A172 (cell line): ENCODE measurements at regions not wholly inside any gene's neighbourhood (a gene's known extent, or its start where the extent isn't known, plus 50 kb on each side); places are given as distances from the start of the nearest gene placed in this dataset.

Experiments
- DNase-seq: peaks from one replicate; pipeline ENCODE4 v3.0.0-alpha.2; 2015; ENCODE audit warnings: low spot score

- DNase-seq, result no peak
Observed at GRCh38 chr13:106129993-106130392, 405.5 kb downstream of the EFNB2 start.

GRCh38 chr13:106129273-106129672 is 406.2 kb downstream of the EFNB2 start:
- no peak for DNase-seq

DNA sequence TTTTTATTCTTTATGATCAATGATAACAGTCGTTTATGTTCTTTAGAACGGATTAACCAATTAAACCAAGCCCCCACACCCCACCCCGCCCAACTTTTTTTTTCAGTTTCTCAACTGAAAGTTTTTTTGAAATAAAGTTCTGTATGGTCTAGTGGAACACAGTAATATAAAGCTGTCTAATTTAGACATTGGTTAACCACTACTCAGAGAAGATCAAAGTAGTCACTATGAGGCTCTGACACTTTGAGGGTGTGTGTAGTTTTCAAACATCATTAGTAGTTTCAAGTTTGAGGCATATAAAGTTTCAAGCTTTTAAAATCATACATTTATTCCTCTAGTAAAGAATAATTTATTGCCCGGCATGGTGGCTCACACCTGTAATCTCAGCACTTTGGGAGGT is 413.2 kb downstream of the EFNB2 start:
- DNase-seq, result no peak

DNA sequence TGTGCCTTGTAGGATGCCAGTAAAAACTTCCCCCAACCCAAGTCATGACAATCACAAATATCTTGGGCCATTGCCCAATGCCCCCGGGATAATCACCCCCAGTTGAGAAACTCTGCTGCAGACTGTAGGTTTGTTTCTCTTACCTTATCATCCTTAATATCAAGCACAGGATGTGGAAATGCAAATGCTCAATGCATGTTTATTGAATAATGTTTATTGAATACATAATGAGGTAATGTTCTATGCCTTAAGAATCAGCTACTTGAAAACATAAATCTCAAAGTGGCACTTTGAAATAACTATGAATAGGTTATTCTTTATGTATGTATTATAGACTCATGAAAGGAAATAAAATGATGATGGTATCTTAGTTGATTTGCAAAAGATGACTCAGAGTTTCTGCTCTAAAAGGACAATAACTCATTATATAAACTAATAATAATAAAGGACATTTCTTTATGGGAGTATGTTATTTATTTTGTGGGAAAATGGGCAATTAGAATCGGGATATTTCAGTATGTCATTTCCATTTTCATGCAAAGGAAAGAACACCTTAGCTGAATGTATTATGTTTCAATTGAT is 414.2 kb downstream of the EFNB2 start:
- no peak for DNase-seq

GRCh38 chr13:106118996-106119395 is 416.5 kb downstream of the EFNB2 start:
- no peak for DNase-seq

GRCh38 chr13:106118050-106118449 is 417.4 kb downstream of the EFNB2 start:
- no peak for DNase-seq

- no peak for DNase-seq
Observed at GRCh38 chr13:106117640-106118039, 417.8 kb downstream of the EFNB2 start.

- DNase-seq, result no peak
Observed at GRCh38 chr13:106117035-106117434, 418.4 kb downstream of the EFNB2 start.

GRCh38 chr13:106115081-106115480 is 420.4 kb downstream of the EFNB2 start:
- DNase-seq, result no peak

- DNase-seq, result no peak
Observed at GRCh38 chr13:106113796-106114195, 421.7 kb downstream of the EFNB2 start.

GRCh38 chr13:106112191-106112590 is 423.3 kb downstream of the EFNB2 start:
- no peak for DNase-seq

DNA sequence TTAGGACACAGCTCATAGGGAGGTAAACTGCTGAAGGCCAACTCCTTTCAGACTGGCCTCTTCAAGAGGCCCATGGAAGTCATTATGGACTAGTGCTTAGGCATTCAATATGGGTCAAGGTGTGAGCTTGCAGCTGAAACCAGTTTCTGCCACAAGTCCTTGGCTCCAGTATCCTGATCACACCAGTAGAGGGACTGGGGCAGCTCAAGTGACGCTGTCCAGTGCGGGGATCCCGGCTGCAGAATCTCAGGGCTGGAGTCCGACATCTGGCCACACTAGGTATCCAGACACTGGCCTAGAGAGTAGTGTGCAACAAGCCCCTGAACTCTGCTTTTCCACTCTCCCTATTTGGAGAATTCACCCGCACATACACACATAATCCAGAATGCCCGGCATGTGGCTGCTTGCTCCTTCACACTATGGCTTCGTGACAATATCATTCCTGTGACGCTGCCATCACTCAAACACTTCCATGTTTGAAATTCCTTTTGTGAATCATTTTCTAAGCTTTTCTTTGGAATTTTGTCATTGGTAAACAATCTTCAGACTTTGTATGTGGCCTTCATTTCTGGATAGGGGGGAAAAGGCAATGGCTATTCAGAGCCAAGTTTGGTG is 425.1 kb downstream of the EFNB2 start:
- peak; percentile 43 for DNase-seq

DNA sequence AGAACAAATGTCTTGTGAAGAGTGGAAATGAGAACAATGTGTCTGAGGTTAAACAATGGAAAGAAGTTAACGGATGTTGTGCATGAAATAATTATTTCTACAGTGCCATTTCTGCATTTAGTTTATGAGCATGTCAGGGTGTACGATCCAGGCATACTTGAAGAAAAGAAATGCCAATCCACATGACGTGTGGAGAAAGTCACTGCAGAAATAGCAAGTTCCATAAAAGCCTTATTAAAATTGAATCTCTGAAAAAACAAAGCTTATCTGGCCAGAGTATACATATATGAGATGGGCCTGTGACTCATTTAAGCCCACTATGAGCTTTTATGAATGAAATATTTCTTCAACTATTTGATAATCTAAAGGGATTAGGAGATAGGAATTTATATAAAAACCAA is 426.1 kb downstream of the EFNB2 start:
- DNase-seq, result peak; percentile 62

DNA sequence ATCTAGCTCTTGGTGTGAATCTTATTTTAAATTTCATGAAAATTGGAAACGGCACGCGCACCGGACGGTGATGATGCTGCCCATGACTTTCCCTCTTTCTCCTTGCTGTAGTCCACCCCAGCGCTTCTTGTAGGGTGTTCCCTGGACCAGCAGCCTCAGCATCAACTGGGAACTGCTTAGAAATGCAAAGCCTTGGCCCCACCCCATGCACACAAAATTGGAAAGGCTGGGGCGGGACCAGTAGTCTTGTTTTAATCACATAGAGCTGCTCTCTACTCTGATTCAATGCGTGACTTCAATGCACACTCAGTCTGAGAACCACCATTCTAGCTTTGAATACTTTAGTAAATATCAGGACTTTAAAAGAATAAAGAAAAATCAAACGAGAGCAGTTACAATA is 427.1 kb downstream of the EFNB2 start:
- DNase-seq, result no peak

- DNase-seq, result no peak
Observed at GRCh38 chr13:106107061-106107460, 428.4 kb downstream of the EFNB2 start.

DNA sequence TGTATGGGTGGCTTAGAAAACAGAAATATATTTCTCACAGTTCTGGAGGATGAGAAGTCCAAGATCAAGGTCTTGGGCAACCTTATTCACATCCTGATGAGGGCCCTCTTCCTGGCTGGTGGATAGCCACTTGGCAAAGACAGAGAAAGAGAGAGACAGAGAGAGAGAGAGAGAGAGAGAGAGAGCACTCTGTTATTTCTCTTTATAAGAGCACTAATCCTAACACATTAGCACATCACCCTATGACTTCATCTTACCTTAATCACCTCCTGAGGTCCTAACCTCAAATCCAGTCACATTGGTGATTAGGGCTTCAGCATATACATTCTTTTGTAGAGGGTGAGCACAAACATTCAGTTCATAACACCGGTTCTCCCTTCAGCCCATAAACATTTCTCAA is 430.3 kb downstream of the EFNB2 start:
- peak; percentile 69 for DNase-seq

GRCh38 chr13:106104281-106104901 is 431.1 kb downstream of the EFNB2 start:
- DNase-seq, result peak; percentile 97

GRCh38 chr13:106103779-106104178 is 431.7 kb downstream of the EFNB2 start:
- DNase-seq, result peak; percentile 77

- no peak for DNase-seq
Observed at GRCh38 chr13:106102786-106103185, 432.7 kb downstream of the EFNB2 start.

DNA sequence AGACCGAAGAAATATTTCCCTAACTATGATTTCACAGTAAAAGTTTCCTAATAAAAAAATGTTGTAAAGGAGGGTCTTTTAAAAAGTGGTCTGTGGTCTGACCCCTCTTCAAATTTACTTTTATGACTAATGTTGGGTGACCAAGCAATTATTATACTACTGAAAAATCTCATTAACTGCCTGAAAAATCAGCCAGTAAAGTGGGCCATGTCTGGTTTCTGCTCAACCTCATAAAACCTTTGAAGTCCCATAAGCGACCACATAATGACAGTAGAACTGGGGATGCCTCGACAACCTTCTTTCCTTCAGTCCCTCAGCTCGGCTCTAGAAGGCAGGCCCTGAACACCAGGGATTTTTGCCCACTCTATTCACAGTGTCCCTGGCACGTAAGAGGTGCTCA is 434.3 kb downstream of the EFNB2 start:
- no peak for DNase-seq

DNA sequence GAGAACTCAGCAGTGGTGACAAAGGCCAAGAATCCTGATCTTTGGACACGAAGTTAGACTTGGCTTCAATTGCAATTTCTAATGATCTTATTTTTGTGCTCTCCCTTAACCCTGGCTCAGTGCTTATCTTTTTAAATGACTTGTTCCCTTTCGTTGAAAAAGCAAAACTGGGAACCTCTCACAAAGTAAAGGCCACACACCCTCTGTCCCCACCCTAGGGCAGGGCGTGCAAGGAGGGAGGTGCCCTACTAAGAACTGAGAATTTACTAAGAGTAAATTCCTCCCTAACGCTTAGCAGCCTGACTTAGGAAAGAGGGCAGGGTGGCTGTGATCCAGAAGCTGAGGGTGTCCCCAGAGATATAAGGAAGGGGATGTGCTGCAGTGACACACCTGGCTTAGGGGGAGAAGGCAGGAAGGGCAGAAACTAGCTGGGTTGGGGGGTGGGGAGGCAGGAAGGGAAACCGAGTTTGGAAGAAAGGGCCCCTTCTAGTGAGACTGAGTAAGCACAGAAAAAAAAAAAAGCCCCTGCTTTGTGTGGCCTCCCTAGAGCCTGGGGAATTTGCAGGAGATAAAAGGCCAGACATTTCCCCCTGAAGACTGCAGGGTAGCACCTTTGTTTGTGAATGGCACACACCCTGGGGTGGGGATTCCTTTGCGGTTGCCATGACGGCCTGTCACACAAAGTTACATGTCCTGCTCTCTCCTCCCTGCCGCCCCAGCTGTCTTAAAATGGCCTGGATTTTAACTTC is 435.1 kb downstream of the EFNB2 start:
- DNase-seq, result no peak

DNA sequence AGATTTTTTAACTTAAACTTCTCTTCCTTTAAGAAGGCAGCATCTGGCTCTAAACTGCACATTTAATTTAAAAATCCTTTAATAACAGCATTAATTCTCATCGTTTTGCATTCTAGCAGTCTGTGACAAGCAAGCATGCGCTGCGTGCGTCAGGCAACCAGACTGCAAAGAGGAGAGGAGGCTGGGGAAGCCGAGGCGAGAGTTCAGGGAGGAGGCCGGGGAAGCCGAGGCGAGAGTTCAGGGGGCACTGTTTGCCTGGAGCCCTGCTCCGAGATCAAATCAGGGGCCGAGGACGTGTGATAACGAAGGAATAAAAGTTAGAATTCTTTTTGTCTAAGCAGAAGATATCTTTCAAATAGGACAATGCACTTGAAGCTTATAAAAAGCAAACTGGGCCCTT is 435.7 kb downstream of the EFNB2 start:
- DNase-seq, result no peak

GRCh38 chr13:106098778-106099177 is 436.7 kb downstream of the EFNB2 start:
- no peak for DNase-seq
